ENCODE measurements at regions not wholly inside any gene's neighbourhood (a gene's known extent, or its start where the extent isn't known, plus 50 kb on each side); places are given as distances from the start of the nearest gene placed in this dataset.

DNA sequence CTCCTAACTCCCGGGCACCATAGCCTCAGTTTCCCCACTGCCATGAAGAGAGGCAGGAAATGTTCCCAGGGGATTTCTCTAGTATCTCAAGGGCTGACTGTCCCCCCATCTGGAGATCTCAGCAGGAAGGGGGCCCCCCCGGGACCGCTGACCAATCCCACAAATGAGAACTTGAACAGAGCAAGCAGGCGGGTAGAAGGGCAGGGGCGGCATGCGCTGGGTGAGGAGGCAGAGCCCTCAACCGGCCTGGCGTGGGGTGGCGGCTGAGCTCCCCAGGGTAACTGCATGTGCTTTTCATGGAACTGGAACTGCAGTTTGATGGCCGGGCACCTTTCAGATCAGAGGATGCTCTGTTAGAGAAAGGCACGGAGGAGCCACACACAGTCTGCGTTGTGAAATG lies 144.5 kb downstream of the CTTN start:
- no peak overlapping the region for H4K8ac ChIP-seq (replicated peaks; ENCODE audit: insufficient read length, low read depth, low read length)
- H3K27ac Mint-ChIP-seq: peak overlapping the region in 1 of 3 experiments; percentile 40; a peak in 1 of 7 replicates
- H2BK120ac ChIP-seq (ENCODE audit: low read depth, low read length, poor library complexity, severe bottlenecking): no peak overlapping the region
- H3T11ph ChIP-seq (ENCODE audit: low read length): no peak overlapping the region
- no peaks in the 10 kb centered on the region; a peak in 1 of 7 replicates for H3K36me3 Mint-ChIP-seq (ENCODE audit: insufficient read depth in 1 of 3, low read depth in 3 of 3)
- H3K79me1 ChIP-seq (ENCODE audit: insufficient read depth, low read depth, low read length, poor library complexity, severe bottlenecking): no peaks in the 10 kb centered on the region
- WGBS (ENCODE audit: extremely low coverage, insufficient read length, low lambda C conversion rate): no CpG with 5 or more reads among the region's 12 CpGs
- no peaks in the 10 kb centered on the region for H4K20me1 ChIP-seq (ENCODE audit: control insufficient read depth, insufficient read depth, insufficient read length)
- H3K27ac ChIP-seq (ENCODE audit: insufficient read length, low read depth, low read length): no peak overlapping the region
- H2BK15ac ChIP-seq (ENCODE audit: low read depth, low read length): no peak overlapping the region
- no peak overlapping the region for H4K5ac ChIP-seq (ENCODE audit: insufficient read length, low read depth, low read length)
- peaks cover 12% of the 10 kb centered on the region; the same call in 1 of the 2 replicates for H3K4me1 ChIP-seq (ENCODE audit: insufficient read depth, low read length)
- TF ChIP-seq, protein P1, sequence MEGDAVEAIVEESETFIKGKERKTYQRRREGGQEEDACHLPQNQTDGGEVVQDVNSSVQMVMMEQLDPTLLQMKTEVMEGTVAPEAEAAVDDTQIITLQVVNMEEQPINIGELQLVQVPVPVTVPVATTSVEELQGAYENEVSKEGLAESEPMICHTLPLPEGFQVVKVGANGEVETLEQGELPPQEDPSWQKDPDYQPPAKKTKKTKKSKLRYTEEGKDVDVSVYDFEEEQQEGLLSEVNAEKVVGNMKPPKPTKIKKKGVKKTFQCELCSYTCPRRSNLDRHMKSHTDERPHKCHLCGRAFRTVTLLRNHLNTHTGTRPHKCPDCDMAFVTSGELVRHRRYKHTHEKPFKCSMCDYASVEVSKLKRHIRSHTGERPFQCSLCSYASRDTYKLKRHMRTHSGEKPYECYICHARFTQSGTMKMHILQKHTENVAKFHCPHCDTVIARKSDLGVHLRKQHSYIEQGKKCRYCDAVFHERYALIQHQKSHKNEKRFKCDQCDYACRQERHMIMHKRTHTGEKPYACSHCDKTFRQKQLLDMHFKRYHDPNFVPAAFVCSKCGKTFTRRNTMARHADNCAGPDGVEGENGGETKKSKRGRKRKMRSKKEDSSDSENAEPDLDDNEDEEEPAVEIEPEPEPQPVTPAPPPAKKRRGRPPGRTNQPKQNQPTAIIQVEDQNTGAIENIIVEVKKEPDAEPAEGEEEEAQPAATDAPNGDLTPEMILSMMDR (conservative IDR thresholded peaks at IDR 0.05): no peak
- no peaks in the 10 kb centered on the region for H3K27me3 Mint-ChIP-seq (ENCODE audit: low read depth)
- no peaks in the 10 kb centered on the region for H3K23me2 ChIP-seq (ENCODE audit: insufficient read length, low read depth, low read length, poor library complexity, severe bottlenecking)
- H3K18ac ChIP-seq (ENCODE audit: insufficient read length, low read depth, low read length): no peak overlapping the region
- H3K14ac ChIP-seq (ENCODE audit: insufficient read depth, low read length): no peak overlapping the region
- no peak overlapping the region for H3K4me3 Mint-ChIP-seq
- H2BK20ac ChIP-seq (ENCODE audit: low read depth, low read length, poor library complexity, severe bottlenecking): no peak overlapping the region
- H2AK5ac ChIP-seq (ENCODE audit: insufficient read length, low read length): no peak overlapping the region
- H3K27me3 ChIP-seq (ENCODE audit: insufficient read depth, low read length): no peaks in the 10 kb centered on the region
- no peaks in the 10 kb centered on the region for H3K9me3 ChIP-seq (ENCODE audit: control insufficient read depth, low read depth, low read length)
- H4K91ac ChIP-seq (ENCODE audit: insufficient read length, low read depth, low read length): no peak overlapping the region
- no peak overlapping the region for H2BK5ac ChIP-seq (ENCODE audit: insufficient read length, low read length)
- no peak overlapping the region for H2BK12ac ChIP-seq (ENCODE audit: insufficient read length, low read depth, low read length)
- H3K9me3 Mint-ChIP-seq: peaks cover 2 to 3% of the 10 kb centered on the region in 2 experiments; a peak in 3 of 5 replicates
- no peak overlapping the region for H3K56ac ChIP-seq (ENCODE audit: insufficient read length, low read depth, low read length)
- H3K79me2 ChIP-seq (ENCODE audit: insufficient read depth, low read length): no peaks in the 10 kb centered on the region
- H3K4ac ChIP-seq (ENCODE audit: low read depth, low read length): no peak overlapping the region
- no peak overlapping the region for H3K9ac ChIP-seq (ENCODE audit: extremely low read depth, insufficient read length, low read length)
- no peak overlapping the region for H2AFZ ChIP-seq (ENCODE audit: low read length)
- peaks cover 33% of the 10 kb centered on the region in 2 experiments for H3K4me1 Mint-ChIP-seq
- no peak overlapping the region for H3K4me2 ChIP-seq (ENCODE audit: insufficient read depth, insufficient read length, low read length)
- H3K23ac ChIP-seq (ENCODE audit: insufficient read length, low read depth, low read length): no peak overlapping the region
- no peak for DNase-seq
